Aorta (tissue), 5 donors: ENCODE measurements at regions not wholly inside any gene's neighbourhood (a gene's known extent, or its start where the extent isn't known, plus 50 kb on each side); places are given as distances from the start of the nearest gene placed in this dataset.
"Not testable (repeated sequence)": the region's sequence is repeated elsewhere in the genome, so short reads cannot be mapped to it uniquely, and the experiment has no call there.

Source experiments
- ATAC-seq: fragments of 200-7000 bp; cut with Tn5 transposase; one replicate; pipeline ENCODE4 v1.9.1; 2022; ENCODE audit warnings: moderate library complexity; ENCODE audit not compliant: low FRiP score
- DNase-seq, 2 donors: peaks; one replicate each; pipeline ENCODE4 v3.0.0-alpha.2; 2020
- H3K27ac ChIP-seq, 2 donors: one replicate each; pipeline ENCODE4 v1.5.1; 2013; ENCODE audit warnings: low read length in 2 of 2, mild to moderate bottlenecking in 2 of 2, moderate library complexity in 2 of 2, control low read depth in 1 of 2, inconsistent platforms in 1 of 2, low read depth in 1 of 2
- H3K27me3 ChIP-seq, 2 donors: one replicate each; pipeline ENCODE4 v1.6.1; 2013; ENCODE audit warnings: control low read depth in 1 of 2, low read length in 1 of 2, mild to moderate bottlenecking in 1 of 2, moderate library complexity in 1 of 2; ENCODE audit not compliant: insufficient read depth in 2 of 2, control insufficient read depth in 1 of 2
- H3K36me3 ChIP-seq, 2 donors: one replicate each; pipeline ENCODE4 v1.6.1; 2013; ENCODE audit warnings: control low read depth in 1 of 2, low read length in 1 of 2, mild to moderate bottlenecking in 1 of 2; ENCODE audit not compliant: insufficient read depth in 2 of 2, control insufficient read depth in 1 of 2
- H3K4me1 ChIP-seq, 2 donors: one replicate each; pipeline ENCODE4 v1.6.1; 2013; ENCODE audit warnings: low read length in 2 of 2, control low read depth in 1 of 2, mild to moderate bottlenecking in 1 of 2, moderate library complexity in 1 of 2; ENCODE audit not compliant: insufficient read depth in 2 of 2, control insufficient read depth in 1 of 2
- H3K4me3 ChIP-seq, 2 donors: one replicate each; pipeline ENCODE4 v1.5.1; 2013; ENCODE audit warnings: low read length in 2 of 2, control low read depth in 1 of 2, mild to moderate bottlenecking in 1 of 2
- H3K9me3 ChIP-seq: one replicate; pipeline ENCODE4 v1.6.1; 2013; ENCODE audit warnings: mild to moderate bottlenecking, low read length; ENCODE audit not compliant: control insufficient read depth
- WGBS, 2 donors: extraction: QIAGEN DNeasy Blood & Tissue Kit; methylation state at CpG; one replicate each; pipeline ENCODE4 v1.1.7; 2013; 5-methylcytosine and 5-hydroxymethylcytosine counted together
- intact Hi-C, 2 donors: fragments of 100-400 bp; cut with DNase I; formaldehyde crosslinking; loops; one replicate each; pipeline versions ENCODE4 v1.14.2 to v1.15.0; 2022
- donor health status: healthy with polysubstance abuse.
- donor health status: Bipolar disorder and iron deficiency.
- donor health status: DM: no; HTN: no; CAD: no.
- donor health status: DM: no; HTN: no; CAD: no.
- donor health status: DM: yes; HTN: yes; CAD: no.

DNA sequence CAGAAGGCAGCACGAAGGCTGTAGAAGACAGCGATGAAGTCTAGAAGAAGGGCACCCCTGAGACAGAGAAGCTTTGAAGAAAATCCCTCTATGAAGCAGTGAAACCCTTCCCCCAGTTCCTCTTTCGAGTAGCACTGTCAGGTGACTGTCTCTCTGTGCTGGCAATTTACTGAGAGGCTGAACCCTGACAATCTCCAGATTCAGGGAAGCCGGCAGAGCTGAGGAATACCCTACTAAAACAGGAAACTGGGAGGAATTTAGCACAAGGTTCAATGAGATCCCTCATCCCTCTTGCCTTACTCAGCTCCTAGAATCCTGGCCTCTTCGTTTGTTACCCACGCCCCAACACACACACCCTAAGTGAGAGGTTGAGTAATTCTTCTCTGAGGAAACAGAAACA lies 239.7 kb upstream of the NOCT start:
- 74% methylated on average over 6 of the region's 6 CpGs for WGBS, 2 donors
- Histone ChIP-seq H3K9me3 (no peaks in the 10 kb centered on the region), H3K4me3 (no peak overlapping the region), H3K4me1 (no peaks in the 10 kb centered on the region), H3K27ac (no peak overlapping the region), H3K27me3 (no peaks in the 10 kb centered on the region), H3K36me3 (no peaks in the 10 kb centered on the region)
- DNase-seq (no peak), ATAC-seq (no peak)
- intact Hi-C loops: no loop called here

GRCh38 chr4:138775489-138775888 lies 240.1 kb upstream of the NOCT start:
- Histone ChIP-seq H3K27me3 (no peaks in the 10 kb centered on the region), H3K4me3 (no peak overlapping the region), H3K4me1 (no peaks in the 10 kb centered on the region), H3K36me3 (no peaks in the 10 kb centered on the region), H3K27ac (no peak overlapping the region), H3K9me3 (no peaks in the 10 kb centered on the region)
- WGBS, 2 donors: 86 to 92% methylated on average over 3 of the region's 3 CpGs
- DNase-seq (no peak), ATAC-seq (no peak)
- intact Hi-C loops: no loop called here

DNA sequence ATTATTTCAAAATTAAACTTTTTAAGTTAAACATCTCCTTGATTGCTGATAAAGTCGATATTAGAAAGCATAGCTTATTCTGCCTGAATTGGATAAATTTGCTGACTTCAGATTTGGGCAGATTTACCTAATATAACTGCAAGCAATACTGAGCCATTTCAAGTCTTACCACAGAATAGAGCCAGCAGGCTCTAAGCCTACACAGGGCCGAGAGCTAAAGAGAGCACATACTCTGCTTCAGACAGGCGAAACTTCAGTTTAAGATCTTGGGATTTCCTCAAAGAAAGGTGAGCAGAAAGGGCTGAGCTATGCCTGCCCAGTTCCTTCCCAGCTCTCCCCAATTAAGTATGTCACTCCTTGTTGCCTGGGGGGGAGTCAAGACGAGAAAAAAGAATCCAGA lies 240.6 kb upstream of the NOCT start:
- Histone ChIP-seq H3K4me3 (no peak overlapping the region), H3K36me3 (no peaks in the 10 kb centered on the region), H3K27me3 (no peaks in the 10 kb centered on the region), H3K9me3 (no peaks in the 10 kb centered on the region), H3K27ac (no peak overlapping the region), H3K4me1 (no peaks in the 10 kb centered on the region)
- ATAC-seq (no peak), DNase-seq (no peak)
- intact Hi-C loops: no loop called here
- 93 to 96% methylated on average over 4 of the region's 4 CpGs for WGBS, 2 donors

GRCh38 chr4:138774125-138774524 lies 241.5 kb upstream of the NOCT start:
- WGBS, 2 donors: 96 to 99% methylated on average over 4 of the region's 4 CpGs
- H3K4me1 ChIP-seq, H3K27ac ChIP-seq, DNase-seq, intact Hi-C loops, H3K4me3 ChIP-seq, ATAC-seq, H3K36me3 ChIP-seq, H3K9me3 ChIP-seq, H3K27me3 ChIP-seq: not testable (repeated sequence)

DNA sequence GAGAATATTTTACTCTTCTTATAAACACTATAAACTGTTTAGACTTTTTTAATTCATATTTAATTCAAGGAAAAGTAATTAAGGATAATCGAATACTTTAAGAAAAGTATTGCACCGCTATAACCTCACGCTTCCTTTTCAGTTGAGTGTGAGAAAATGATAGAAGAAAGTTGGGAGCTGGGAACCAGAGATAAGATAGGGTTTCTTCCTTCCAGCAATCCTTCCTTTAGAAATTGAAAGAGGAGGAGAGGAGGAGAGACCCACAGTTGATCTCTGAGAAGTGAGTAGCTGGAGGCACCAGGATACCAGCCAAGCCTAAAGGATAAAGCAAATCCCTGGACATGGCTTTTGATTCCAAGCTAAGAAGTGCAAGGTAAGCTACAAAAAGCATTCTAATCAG lies 242.3 kb upstream of the NOCT start:
- ATAC-seq (no peak), DNase-seq (no peak)
- intact Hi-C loops: no loop called here
- WGBS, 2 donors: 95 to 99% methylated on average over 3 of the region's 3 CpGs
- no peaks in the 10 kb centered on the region for H3K9me3 ChIP-seq
- no peaks in the 10 kb centered on the region for H3K4me1 ChIP-seq
- H3K36me3 ChIP-seq: no peaks in the 10 kb centered on the region
- H3K4me3 ChIP-seq: no peak overlapping the region
- H3K27me3 ChIP-seq: no peaks in the 10 kb centered on the region
- H3K27ac ChIP-seq: no peak overlapping the region

DNA sequence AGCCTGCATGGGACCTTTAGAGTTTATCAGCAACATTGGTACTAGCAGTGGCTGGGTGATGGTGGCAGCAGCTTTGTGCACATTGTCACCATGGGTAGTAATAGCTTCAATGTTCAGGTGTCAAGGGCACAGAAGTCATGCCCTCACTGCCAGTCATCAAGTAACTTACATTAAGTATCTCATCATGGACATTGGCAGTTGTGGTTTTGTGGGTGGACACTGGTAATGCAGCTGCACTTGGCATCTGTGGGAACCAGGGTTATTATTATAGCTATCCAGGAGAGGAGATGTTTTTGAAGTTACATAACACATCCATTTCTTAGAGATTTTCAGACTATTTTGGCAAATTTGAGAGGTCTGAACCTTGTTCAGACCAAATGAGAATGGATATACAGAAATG lies 243.2 kb upstream of the NOCT start:
- Histone ChIP-seq H3K27ac (no peak overlapping the region), H3K36me3 (no peaks in the 10 kb centered on the region), H3K9me3 (no peaks in the 10 kb centered on the region), H3K4me1 (no peaks in the 10 kb centered on the region), H3K4me3 (no peak overlapping the region), H3K27me3 (no peaks in the 10 kb centered on the region)
- no peak for DNase-seq
- intact Hi-C loops: no loop called here
- no peak for ATAC-seq

DNA sequence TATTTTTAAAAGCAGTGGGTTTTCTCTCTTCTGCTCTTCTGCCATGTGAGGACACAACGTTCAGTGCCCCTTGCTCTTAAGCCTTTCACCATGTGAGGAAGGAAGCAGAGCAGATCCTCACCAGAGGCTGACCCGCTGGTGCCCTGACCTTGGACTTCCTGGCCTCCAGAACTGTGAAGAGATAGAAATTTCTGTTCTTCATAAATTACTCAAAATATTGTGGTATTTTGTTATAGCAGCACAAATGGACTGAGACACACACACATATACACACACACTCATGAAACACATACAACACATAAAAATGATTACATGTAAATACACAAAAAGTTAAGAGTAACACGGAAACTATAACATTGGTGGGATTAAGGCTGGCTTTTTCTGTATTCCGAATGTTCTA lies 244.8 kb upstream of the NOCT start:
- no peaks in the 10 kb centered on the region for H3K9me3 ChIP-seq
- H3K4me3 ChIP-seq: no peak overlapping the region
- no peaks in the 10 kb centered on the region for H3K36me3 ChIP-seq
- DNase-seq (no peak), ATAC-seq (no peak)
- no peaks in the 10 kb centered on the region for H3K27me3 ChIP-seq
- no peak overlapping the region for H3K27ac ChIP-seq
- intact Hi-C loops: no loop called here
- WGBS, 2 donors: 91 to 94% methylated on average over 4 of the region's 4 CpGs
- no peaks in the 10 kb centered on the region for H3K4me1 ChIP-seq

DNA sequence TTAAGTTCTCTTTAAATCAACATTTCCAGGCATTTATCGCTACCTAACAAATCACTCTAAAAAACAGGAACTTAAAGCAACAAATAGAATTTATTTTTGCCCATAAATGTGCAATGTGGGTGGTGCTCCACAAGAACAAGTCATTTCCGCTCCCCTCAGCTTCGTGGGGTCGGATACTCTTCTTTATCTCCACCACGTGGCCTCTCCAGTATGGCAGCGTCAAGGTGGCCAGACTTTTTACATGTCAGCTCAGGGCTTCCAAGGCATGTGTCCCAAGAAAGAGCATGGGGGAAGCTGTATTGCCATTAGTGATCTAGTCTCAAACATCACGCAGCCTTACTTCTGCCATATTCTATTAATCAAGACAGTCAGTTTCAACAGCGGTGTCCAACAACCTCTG lies 249.2 kb upstream of the NOCT start:
- ATAC-seq (no peak), DNase-seq (no peak)
- H3K9me3 ChIP-seq: no peaks in the 10 kb centered on the region
- H3K4me3 ChIP-seq: no peak overlapping the region
- 92% methylated on average over 8 of the region's 8 CpGs for WGBS, 2 donors
- no peaks in the 10 kb centered on the region for H3K4me1 ChIP-seq
- no peaks in the 10 kb centered on the region for H3K36me3 ChIP-seq
- intact Hi-C loops: no loop called here
- H3K27ac ChIP-seq: no peak overlapping the region
- no peaks in the 10 kb centered on the region for H3K27me3 ChIP-seq

- no peaks in the 10 kb centered on the region for H3K4me1 ChIP-seq
- ATAC-seq: no peak
- intact Hi-C loops: no loop called here
- no peak overlapping the region for H3K27ac ChIP-seq
- H3K36me3 ChIP-seq: no peaks in the 10 kb centered on the region
- H3K4me3 ChIP-seq: no peak overlapping the region
- 91 to 94% methylated on average over 3 of the region's 3 CpGs for WGBS, 2 donors
- H3K9me3 ChIP-seq: no peaks in the 10 kb centered on the region
- no peaks in the 10 kb centered on the region for H3K27me3 ChIP-seq
- DNase-seq: no peak
Measured at GRCh38 chr4:138765442-138765841, 250.1 kb upstream of the NOCT start.
